PC-3 (cell line): ENCODE measurements at regions not wholly inside any gene's neighbourhood (a gene's known extent, or its start where the extent isn't known, plus 50 kb on each side); places are given as distances from the start of the nearest gene placed in this dataset.
"Not testable (repeated sequence)": the region's sequence is repeated elsewhere in the genome, so short reads cannot be mapped to it uniquely, and the experiment has no call there.

Experiments
- ATAC-seq: fragments of 200-7000 bp; cut with Tn5 transposase; 2 replicates; pipeline ENCODE4 v1.9.1; 2020; ENCODE audit warnings: mild to moderate bottlenecking, moderate library complexity
- BruUV-seq: library from RNA; stranded (reverse); fragments of 400-500 nt; replicated peaks from 2 replicates; lab custom pipeline; 2021; lab: Mats Ljungman, UMichigan
- CTCF ChIA-PET: fragments of 300-600 bp; sonication (Branson Sonifier 250); formaldehyde crosslinking; loops from one replicate; lab custom pipeline; 2022; ENCODE audit warnings: antibody characterized with exemption; lab: Charles Lee
- POLR2A ChIA-PET: fragments of 300-600 bp; sonication (Branson Sonifier 250); formaldehyde crosslinking; loops from one replicate; lab custom pipeline; 2022; ENCODE audit warnings: antibody characterized with exemption; ENCODE audit not compliant: unreplicated experiment; lab: Charles Lee
- DNase-seq: peaks from one replicate; pipeline ENCODE4 v3.0.0-alpha.2; 2015
- H2AFZ ChIP-seq: fragments of 300-600 bp; sonication (generic); 2 replicates; pipeline ENCODE4 v1.6.0; 2016; ENCODE audit warnings: antibody characterized with exemption, low read length
- H3F3A ChIP-seq: fragments of 300-600 bp; sonication (generic); one replicate; pipeline ENCODE4 v1.6.0; 2017; ENCODE audit warnings: antibody characterized with exemption, low read length, control low read depth, mild to moderate bottlenecking; ENCODE audit not compliant: unreplicated experiment
- H3K27ac ChIP-seq: fragments of 300-600 bp; sonication (generic); 2 replicates; pipeline ENCODE4 v1.5.1; 2016; ENCODE audit warnings: mild to moderate bottlenecking, low read length
- H3K27me3 ChIP-seq: fragments of 300-600 bp; sonication (generic); 2 replicates; pipeline ENCODE4 v1.6.1; 2016; ENCODE audit warnings: low read length, mixed read lengths
- H3K36me3 ChIP-seq: fragments of 300-600 bp; sonication (generic); 2 replicates; pipeline ENCODE4 v1.6.1; 2016; ENCODE audit warnings: low read depth, mixed run types, low read length, mixed read lengths
- H3K4me1 ChIP-seq: fragments of 300-600 bp; sonication (generic); 2 replicates; pipeline ENCODE4 v1.5.1; 2016; ENCODE audit warnings: low read length; ENCODE audit not compliant: insufficient read depth
- H3K4me2 ChIP-seq: fragments of 300-600 bp; sonication (generic); 2 replicates; pipeline ENCODE4 v1.6.0; 2016; ENCODE audit warnings: low read length
- H3K4me3 ChIP-seq: fragments of 300-600 bp; sonication (generic); 2 replicates; pipeline ENCODE4 v1.5.1; 2016; ENCODE audit warnings: mild to moderate bottlenecking, low read length, mixed read lengths
- H3K79me2 ChIP-seq: fragments of 300-600 bp; sonication (generic); 2 replicates; pipeline ENCODE4 v1.6.1; 2017; ENCODE audit warnings: low read length, mixed read lengths
- H3K9ac ChIP-seq: fragments of 300-600 bp; sonication (generic); 2 replicates; pipeline ENCODE4 v1.6.0; 2016; ENCODE audit warnings: mild to moderate bottlenecking, low read length
- H3K9me2 ChIP-seq: fragments of 300-600 bp; sonication (generic); replicated peaks from 2 replicates; pipeline ENCODE4 v1.6.1; 2016; ENCODE audit warnings: mixed run types, low read length, mixed read lengths
- H3K9me3 ChIP-seq: fragments of 300-600 bp; sonication (generic); 2 replicates; pipeline ENCODE4 v1.6.1; 2016; ENCODE audit warnings: low read length, mixed read lengths
- H4K20me1 ChIP-seq: fragments of 300-600 bp; sonication (generic); 2 replicates; pipeline ENCODE4 v1.6.1; 2016; ENCODE audit warnings: low read length, mixed read lengths
- CTCF ChIP-seq: fragments of 300-600 bp; sonication (generic); conservative IDR thresholded peaks from 2 replicates; pipeline ENCODE4 v1.5.1; 2017; ENCODE audit warnings: antibody characterized with exemption, low read depth, mild to moderate bottlenecking, low read length
- EZH2 ChIP-seq: fragments of 300-600 bp; sonication (generic); IDR thresholded peaks from one replicate; pipeline ENCODE4 v1.6.1; 2017; ENCODE audit warnings: antibody characterized with exemption, mild to moderate bottlenecking, low read length; ENCODE audit not compliant: unreplicated experiment
- EZH2phosphoT487 ChIP-seq: fragments of 300-600 bp; sonication (generic); IDR thresholded peaks from 2 replicates; pipeline ENCODE4 v1.6.1; 2018; ENCODE audit warnings: mild to moderate bottlenecking, antibody characterized with exemption, low read length, borderline replicate concordance
- intact Hi-C: fragments of 100-400 bp; cut with micrococcal nuclease; formaldehyde crosslinking; loops from 2 replicates; pipeline ENCODE4 v1.9.0; 2023

DNA sequence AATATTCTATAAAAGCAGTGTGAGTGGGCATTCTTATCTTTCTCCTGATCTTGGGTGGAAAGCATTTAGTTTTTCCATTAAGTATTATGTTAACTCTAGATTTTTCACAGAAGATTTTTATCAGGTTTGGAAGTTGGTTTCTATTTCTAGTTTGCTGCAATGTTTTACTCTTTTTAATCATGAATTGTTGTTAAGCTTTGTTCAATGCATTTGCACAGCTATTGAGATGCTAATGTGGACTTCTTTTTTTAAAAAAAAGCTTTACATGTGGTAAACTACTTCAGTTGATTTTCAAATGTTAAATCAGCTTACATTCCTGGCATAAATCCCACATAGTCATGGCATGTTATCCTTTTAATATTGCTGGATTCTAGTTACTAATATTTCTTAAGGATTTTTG, 363.6 kb upstream of the NRP1 start:
- no TSS peak for BruUV-seq
- peaks cover 5% of the 10 kb centered on the region; the same call in 1 of the 2 replicates for H3K9me3 ChIP-seq
- H3K79me2 ChIP-seq: no peaks in the 10 kb centered on the region
- no peak overlapping the region for H3K27ac ChIP-seq
- TF ChIP-seq EZH2 (no peak), EZH2phosphoT487 (no peak), CTCF (no peak)
- no peak overlapping the region for H3K4me2 ChIP-seq
- no peaks in the 10 kb centered on the region for H3K27me3 ChIP-seq
- ChIA-PET POLR2A (no interaction called here), CTCF (no interaction called here)
- no peak overlapping the region for H3K9ac ChIP-seq
- H3K4me1 ChIP-seq: no peaks in the 10 kb centered on the region
- ATAC-seq (no peak), DNase-seq (no peak)
- H3K36me3 ChIP-seq: no peaks in the 10 kb centered on the region
- H3K9me2 ChIP-seq: no peaks in the 10 kb centered on the region
- H3K4me3 ChIP-seq: no peak overlapping the region
- no peaks in the 10 kb centered on the region for H3F3A ChIP-seq
- H2AFZ ChIP-seq: no peak overlapping the region
- intact Hi-C loops: no loop called here
- H4K20me1 ChIP-seq: no peaks in the 10 kb centered on the region

GRCh38 chr10:33697016-33697415, 362.5 kb upstream of the NRP1 start:
- H3K9me3 ChIP-seq: peaks cover 5% of the 10 kb centered on the region; the same call in 1 of the 2 replicates
- H3K27ac ChIP-seq: no peak overlapping the region
- H4K20me1 ChIP-seq: no peaks in the 10 kb centered on the region
- POLR2A ChIA-PET: interaction anchor here (0.7 kb wide), 1 partner anchor 1311 kb away, joined by 4 read pairs; no protein-coding TSS in a partner anchor
- H3K9me2 ChIP-seq: no peaks in the 10 kb centered on the region
- H3K9ac ChIP-seq: no peak overlapping the region
- intact Hi-C loops: no loop called here
- H3K36me3 ChIP-seq: no peaks in the 10 kb centered on the region
- no peaks in the 10 kb centered on the region for H3F3A ChIP-seq
- CTCF ChIA-PET: interaction anchor here (0.5 kb wide), 1 partner anchor 43 kb away, joined by 3 read pairs; no protein-coding TSS in a partner anchor
- peak; percentile 65 for DNase-seq
- no peaks in the 10 kb centered on the region for H3K79me2 ChIP-seq
- H3K27me3 ChIP-seq: no peaks in the 10 kb centered on the region
- BruUV-seq: no TSS peak
- H2AFZ ChIP-seq: no peak overlapping the region
- TF ChIP-seq EZH2phosphoT487 (no peak), CTCF (no peak), EZH2 (no peak)
- no peak overlapping the region for H3K4me2 ChIP-seq
- H3K4me3 ChIP-seq: no peak overlapping the region
- peak; percentile 76 for ATAC-seq
- H3K4me1 ChIP-seq: no peaks in the 10 kb centered on the region

DNA sequence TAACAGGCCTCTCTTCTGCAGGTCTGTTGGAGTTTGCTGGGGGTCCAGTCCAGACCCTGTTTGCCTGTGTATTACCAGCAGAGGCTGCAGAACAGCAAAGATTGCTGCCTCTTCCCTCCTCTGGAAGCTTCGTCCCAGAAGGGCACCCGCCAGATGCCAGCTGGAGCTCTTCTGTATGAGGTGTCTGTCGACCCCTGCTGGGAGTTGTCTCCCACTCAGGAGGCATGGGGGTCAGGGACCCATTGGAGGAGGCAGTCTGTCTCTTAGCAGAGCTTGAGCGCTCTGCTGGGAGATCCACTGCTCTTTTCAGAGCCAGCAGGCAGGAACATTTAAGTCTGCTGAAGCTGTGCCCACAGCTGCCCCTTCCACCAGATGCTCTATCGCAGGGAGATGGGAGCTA, 361.1 kb upstream of the NRP1 start:
- ChIA-PET CTCF (no interaction called here), POLR2A (interaction anchor here (0.6 kb wide), 1 partner anchor 18 kb away, joined by 3 read pairs; no protein-coding TSS in a partner anchor)
- Histone ChIP-seq H3K9ac (no peak overlapping the region), H3F3A (no peaks in the 10 kb centered on the region), H4K20me1 (no peaks in the 10 kb centered on the region), H3K9me2 (no peaks in the 10 kb centered on the region), H3K36me3 (peaks cover 2% of the 10 kb centered on the region; the same call in 1 of the 2 replicates), H3K27me3 (no peaks in the 10 kb centered on the region), H3K79me2 (no peaks in the 10 kb centered on the region), H2AFZ (no peak overlapping the region), H3K4me3 (no peak overlapping the region), H3K4me1 (no peaks in the 10 kb centered on the region), H3K9me3 (peaks cover 9% of the 10 kb centered on the region; the same call in 1 of the 2 replicates), H3K4me2 (no peak overlapping the region), H3K27ac (no peak overlapping the region)
- TF ChIP-seq EZH2phosphoT487 (no peak), EZH2 (no peak), CTCF (no peak)
- DNase-seq: no peak
- no TSS peak for BruUV-seq
- intact Hi-C loops: no loop called here
- no peak for ATAC-seq

DNA sequence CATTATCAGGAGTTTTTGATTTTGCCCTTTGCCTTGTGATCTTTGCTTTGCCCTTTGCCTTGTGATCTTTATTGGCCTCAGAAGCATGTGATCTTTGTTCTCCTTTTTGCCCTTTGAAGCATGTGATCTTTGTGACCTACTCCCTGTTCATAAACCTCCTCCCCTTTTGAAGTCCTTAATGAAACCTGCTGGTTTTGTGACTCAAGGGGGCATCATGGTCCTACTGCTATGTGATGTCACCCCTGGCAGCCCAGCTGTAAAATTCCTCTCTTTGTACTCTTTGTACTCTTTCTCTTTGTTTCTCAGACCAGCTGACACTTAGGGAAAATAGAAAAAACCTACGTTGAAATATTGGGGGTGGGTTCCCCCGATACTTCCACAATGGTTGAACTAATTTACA, 356.1 kb upstream of the NRP1 start:
- H3K27ac ChIP-seq, H3K9me3 ChIP-seq, H2AFZ ChIP-seq, H3K4me2 ChIP-seq, DNase-seq, CTCF ChIA-PET, ATAC-seq, BruUV-seq, H3K9me2 ChIP-seq, H4K20me1 ChIP-seq, H3K9ac ChIP-seq, H3K4me3 ChIP-seq, intact Hi-C loops, H3K79me2 ChIP-seq, H3K36me3 ChIP-seq, H3F3A ChIP-seq, H3K27me3 ChIP-seq, H3K4me1 ChIP-seq: not testable (repeated sequence)
- POLR2A ChIA-PET: interaction anchor here (0.6 kb wide), 1 partner anchor 314 kb away, joined by 3 read pairs; no protein-coding TSS in a partner anchor
